HepG2 (cell line): ENCODE measurements at regions not wholly inside any gene's neighbourhood (a gene's known extent, or its start where the extent isn't known, plus 50 kb on each side); places are given as distances from the start of the nearest gene placed in this dataset.

Experiments
- ATAC-seq: fragments of 200-7000 bp; cut with Tn5 transposase; 3 replicates; pipeline ENCODE4 v1.9.1; 2020; ENCODE audit warnings: mild to moderate bottlenecking, moderate library complexity
- BruUV-seq: library from RNA; stranded (reverse); fragments of 400-500 nt; replicated peaks from 2 replicates; lab custom pipeline; 2021; lab: Mats Ljungman, UMichigan
- CTCF ChIA-PET: fragments of 300-600 bp; formaldehyde crosslinking; extraction: SDS; loops from one replicate; lab custom pipeline; 2021; ENCODE audit warnings: low total read pairs, inconsistent platforms, low intra/inter-chr PET ratio; lab: Yijun Ruan, JAX
- POLR2A ChIA-PET: fragments of 350-600 bp; sonication (Branson Sonifier 250); formaldehyde crosslinking; loops from one replicate; lab custom pipeline; 2020; ENCODE audit warnings: antibody characterized with exemption, inconsistent platforms; lab: Yijun Ruan, JAX
- DNase-seq: peaks from one replicate; pipeline ENCODE4 v3.0.0-alpha.2; 2015; ENCODE audit warnings: low spot score
- FAIRE-seq: peaks from 3 replicates; lab custom pipeline; 2011; peaks lifted over from hg19 to GRCh38; lab: Jason Lieb, UNC
- H2AFZ ChIP-seq: one replicate; pipeline ENCODE4 v1.6.1; 2011; ENCODE audit warnings: low read length, inconsistent platforms
- H3K27ac ChIP-seq: fragments of 300-600 bp; 3 replicates; pipeline ENCODE4 v1.8.0; 2011; ENCODE audit warnings: mixed run types, mild to moderate bottlenecking, mixed read lengths, low read length, inconsistent platforms; ENCODE audit not compliant: insufficient read depth; ENCODE audit errors: extremely low read length
- H3K27me3 ChIP-seq, 2 experiments: fragments of 200-600 bp in 1 of 2; 2 replicates in 1 of 2; 3 replicates in 1 of 2; pipeline versions ENCODE4 v1.6.0 to v1.8.0; 2011; ENCODE audit warnings: low read length in 2 of 2, mild to moderate bottlenecking in 2 of 2, moderate library complexity in 2 of 2, inconsistent platforms in 1 of 2; ENCODE audit not compliant: insufficient read depth in 2 of 2, control insufficient read depth in 1 of 2
- H3K36me3 ChIP-seq, 2 experiments: fragments of 200-600 bp in 1 of 2; replicated peaks in 1 of 2; 2 replicates in 1 of 2; 3 replicates in 1 of 2; pipeline versions ENCODE4 v1.5.1 to v1.8.0; 2011; ENCODE audit warnings: low read length in 2 of 2, inconsistent platforms in 1 of 2; ENCODE audit not compliant: insufficient read depth in 2 of 2, control insufficient read depth in 1 of 2
- H3K4me1 ChIP-seq: 2 replicates; pipeline ENCODE4 v1.5.1; 2012; ENCODE audit warnings: low read length, inconsistent platforms; ENCODE audit not compliant: insufficient read depth
- H3K4me2 ChIP-seq: 2 replicates; pipeline ENCODE4 v1.6.0; 2011; ENCODE audit warnings: low read depth, low read length, inconsistent platforms
- H3K4me3 ChIP-seq, 3 experiments: fragments of 200-600 bp in 1 of 3; sonication (generic), shearing (Covaris generic) in 1 of 3; replicated peaks in 1 of 3; 2 replicates each; pipeline ENCODE4 v1.5.1; 2011 to 2016; ENCODE audit warnings: low read length in 3 of 3, inconsistent platforms in 2 of 3, low read depth in 2 of 3, mild to moderate bottlenecking in 2 of 3, control low read depth in 1 of 3, mixed read lengths in 1 of 3; ENCODE audit not compliant: insufficient read depth in 1 of 3
- H3K79me2 ChIP-seq: one replicate; pipeline ENCODE4 v1.6.1; 2011; ENCODE audit warnings: low read length, inconsistent platforms; ENCODE audit not compliant: insufficient read depth
- H3K9ac ChIP-seq: 2 replicates; pipeline ENCODE4 v1.6.0; 2011; ENCODE audit warnings: mild to moderate bottlenecking, low read depth, low read length, inconsistent platforms; ENCODE audit not compliant: insufficient read depth
- H3K9me3 ChIP-seq: 2 replicates; pipeline ENCODE4 v1.5.1; 2012; ENCODE audit warnings: mild to moderate bottlenecking, low read length
- H4K20me1 ChIP-seq: 2 replicates; pipeline ENCODE4 v1.6.0; 2011; ENCODE audit warnings: inconsistent platforms, mild to moderate bottlenecking, low read length, moderate library complexity; ENCODE audit not compliant: insufficient read depth
- CHD2 ChIP-seq: IDR thresholded peaks from 2 replicates; pipeline ENCODE4 v1.6.1; 2011; ENCODE audit warnings: low read depth, low read length, improper control_type of control experiment
- FLYWCH1 ChIP-seq: sonication (generic); formaldehyde crosslinking; IDR thresholded peaks from 2 replicates; pipeline ENCODE4 v1.8.1; 2023; ENCODE audit warnings: mild to moderate bottlenecking, missing genetic modification reagents
- NONO ChIP-seq, 2 experiments: fragments of 450-650 bp in 1 of 2; sonication (generic) in 1 of 2; formaldehyde crosslinking in 1 of 2; IDR thresholded peaks in 1 of 2; conservative IDR thresholded peaks in 1 of 2; 2 replicates each; pipeline versions ENCODE4 v1.6.1 to v1.8.0; 2017 to 2022; ENCODE audit warnings: mild to moderate bottlenecking in 1 of 2, missing genetic modification reagents in 1 of 2, moderate library complexity in 1 of 2
- PHB2 ChIP-seq: fragments of 450-650 bp; IDR thresholded peaks from 2 replicates; pipeline ENCODE4 v1.6.1; 2018; ENCODE audit not compliant: partially characterized antibody
- RFXAP ChIP-seq: sonication (generic); formaldehyde crosslinking; IDR thresholded peaks from 2 replicates; pipeline ENCODE4 v1.4.0; 2020; ENCODE audit warnings: missing genetic modification reagents, borderline replicate concordance
- STAG1 ChIP-seq: sonication (generic); formaldehyde crosslinking; IDR thresholded peaks from 2 replicates; pipeline ENCODE4 v1.4.0; 2020; ENCODE audit warnings: missing genetic modification reagents
- TBX2 ChIP-seq: sonication (generic); formaldehyde crosslinking; IDR thresholded peaks from 2 replicates; pipeline ENCODE4 v1.5.0; 2020; ENCODE audit warnings: missing genetic modification reagents, mild to moderate bottlenecking, borderline replicate concordance
- U2AF2 ChIP-seq: fragments of 200-400 bp; formaldehyde crosslinking; IDR thresholded peaks from 2 replicates; pipeline ENCODE4 v1.6.1; 2017; ENCODE audit warnings: low read depth, mild to moderate bottlenecking, low read length
- ZFYVE20 ChIP-seq: sonication (generic); formaldehyde crosslinking; IDR thresholded peaks from 2 replicates; pipeline ENCODE4 v1.8.0; 2023; ENCODE audit warnings: low read depth, mild to moderate bottlenecking, moderate library complexity, missing genetic modification reagents, borderline replicate concordance
- ZMYM4 ChIP-seq: sonication (generic); formaldehyde crosslinking; IDR thresholded peaks from 2 replicates; pipeline ENCODE4 v1.8.1; 2023; ENCODE audit warnings: mild to moderate bottlenecking, missing genetic modification reagents
- ZNF235 ChIP-seq: sonication (generic); formaldehyde crosslinking; IDR thresholded peaks from 2 replicates; pipeline ENCODE4 v1.8.1; 2023; ENCODE audit warnings: mild to moderate bottlenecking, missing genetic modification reagents, borderline replicate concordance
- ZNF33A ChIP-seq: sonication (generic); formaldehyde crosslinking; IDR thresholded peaks from 2 replicates; pipeline ENCODE4 v1.5.1; 2020; ENCODE audit warnings: missing genetic modification reagents, mild to moderate bottlenecking, moderate library complexity, borderline replicate concordance
- ZNF460 ChIP-seq: sonication (generic); formaldehyde crosslinking; IDR thresholded peaks from 2 replicates; pipeline ENCODE4 v1.5.1; 2020; ENCODE audit warnings: missing genetic modification reagents, mild to moderate bottlenecking, borderline replicate concordance
- ZNF841 ChIP-seq: sonication (generic); formaldehyde crosslinking; IDR thresholded peaks from 2 replicates; pipeline ENCODE4 v1.8.1; 2023; ENCODE audit warnings: missing genetic modification reagents, borderline replicate concordance
- WGBS: methylation state at CpG from one replicate; pipeline ENCODE4 v1.1.6; 2017; ENCODE audit warnings: low lambda C conversion rate; 5-methylcytosine and 5-hydroxymethylcytosine counted together
- in situ Hi-C: cut with HindIII; loops from 2 replicates; pipeline ENCODE4 v1.10.0; 2017; ENCODE audit warnings: low pct_unique_long_range_greater_than_20kb; ENCODE audit not compliant: extremely low pct_ligation_motif_present
- intact Hi-C: fragments of 100-400 bp; cut with micrococcal nuclease; formaldehyde crosslinking; loops from one replicate; pipeline ENCODE4 v1.10.0; 2022; ENCODE audit not compliant: unreplicated experiment
- TF ChIP-seq, protein P1 (sequence below): sonication (generic); formaldehyde crosslinking; IDR thresholded peaks from 2 replicates; pipeline ENCODE4 v1.4.0; 2020; ENCODE audit warnings: missing genetic modification reagents, mild to moderate bottlenecking, borderline replicate concordance

DNA sequence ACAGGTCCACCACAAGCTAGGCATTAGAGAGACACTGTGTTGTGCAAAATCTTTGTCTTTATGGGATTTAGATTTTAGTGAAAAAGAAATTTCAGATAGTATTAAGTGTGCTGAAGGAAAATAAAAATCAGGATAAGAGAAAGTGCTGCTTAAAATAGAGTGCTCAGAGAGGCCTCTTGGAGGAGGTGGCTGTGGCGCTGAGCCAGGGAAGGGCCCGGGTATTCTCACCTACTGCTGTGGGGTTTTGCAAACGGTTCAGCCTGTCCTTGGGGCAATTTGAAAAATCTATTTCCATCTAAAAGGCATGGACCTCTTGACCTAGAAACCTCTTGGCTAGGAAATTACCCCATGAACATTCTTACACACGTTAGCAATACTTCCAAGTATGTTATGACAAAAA is 267.7 kb downstream of the TJP1 start:
- H3K36me3 ChIP-seq, result no peaks in the 10 kb centered on the region
- TF ChIP-seq ZNF33A (no peak), ZMYM4 (CRISPR knock-in tag) (no peak), ZNF841 (CRISPR knock-in tag) (no peak), ZNF460 (no peak), NONO (IDR thresholded peaks at IDR 0.05) (no peak), NONO (CRISPR knock-in tag; conservative IDR thresholded peaks at IDR 0.05) (no peak), STAG1 (no peak), U2AF2 (no peak), RFXAP (CRISPR knock-in tag) (no peak), PHB2 (no peak), ZFYVE20 (CRISPR knock-in tag) (no peak), TBX2 (CRISPR knock-in tag) (no peak), FLYWCH1 (CRISPR knock-in tag) (no peak), CHD2 (no peak), ZNF235 (CRISPR knock-in tag) (no peak)
- TF ChIP-seq, protein P1, sequence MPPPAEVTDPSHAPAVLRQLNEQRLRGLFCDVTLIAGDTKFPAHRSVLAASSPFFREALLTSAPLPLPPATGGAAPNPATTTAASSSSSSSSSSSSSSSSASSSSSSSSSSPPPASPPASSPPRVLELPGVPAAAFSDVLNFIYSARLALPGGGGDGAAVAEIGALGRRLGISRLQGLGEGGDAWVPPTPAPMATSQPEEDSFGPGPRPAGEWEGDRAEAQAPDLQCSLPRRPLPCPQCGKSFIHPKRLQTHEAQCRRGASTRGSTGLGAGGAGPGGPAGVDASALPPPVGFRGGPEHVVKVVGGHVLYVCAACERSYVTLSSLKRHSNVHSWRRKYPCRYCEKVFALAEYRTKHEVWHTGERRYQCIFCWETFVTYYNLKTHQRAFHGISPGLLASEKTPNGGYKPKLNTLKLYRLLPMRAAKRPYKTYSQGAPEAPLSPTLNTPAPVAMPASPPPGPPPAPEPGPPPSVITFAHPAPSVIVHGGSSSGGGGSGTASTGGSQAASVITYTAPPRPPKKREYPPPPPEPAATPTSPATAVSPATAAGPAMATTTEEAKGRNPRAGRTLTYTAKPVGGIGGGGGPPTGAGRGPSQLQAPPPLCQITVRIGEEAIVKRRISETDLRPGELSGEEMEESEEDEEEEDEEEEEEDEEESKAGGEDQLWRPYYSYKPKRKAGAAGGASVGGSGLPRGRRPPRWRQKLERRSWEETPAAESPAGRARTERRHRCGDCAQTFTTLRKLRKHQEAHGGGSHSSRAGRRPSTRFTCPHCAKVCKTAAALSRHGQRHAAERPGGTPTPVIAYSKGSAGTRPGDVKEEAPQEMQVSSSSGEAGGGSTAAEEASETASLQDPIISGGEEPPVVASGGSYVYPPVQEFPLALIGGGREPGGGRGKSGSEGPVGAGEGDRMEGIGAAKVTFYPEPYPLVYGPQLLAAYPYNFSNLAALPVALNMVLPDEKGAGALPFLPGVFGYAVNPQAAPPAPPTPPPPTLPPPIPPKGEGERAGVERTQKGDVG (CRISPR knock-in tag), result no peak
- TF ChIP-seq, all 625 proteins: peak for 0
- in situ Hi-C loops, result no loop called here
- ATAC-seq (no peak), FAIRE-seq (no peak), DNase-seq (no peak)
- Histone ChIP-seq H3K27ac (no peak overlapping the region), H3K4me1 (no peaks in the 10 kb centered on the region), H3K9ac (no peak overlapping the region), H3K9me3 (no peaks in the 10 kb centered on the region), H3K79me2 (no peaks in the 10 kb centered on the region), H4K20me1 (no peaks in the 10 kb centered on the region), H3K4me3 (no peak overlapping the region), H2AFZ (no peak overlapping the region), H3K27me3 (peaks cover 0 to 2% of the 10 kb centered on the region in 2 experiments; a peak in 2 of 5 replicates), H3K4me2 (no peak overlapping the region)
- CTCF ChIA-PET, result no interaction called here
- BruUV-seq, result no TSS peak
- intact Hi-C loops, result no loop called here
- POLR2A ChIA-PET, result no interaction called here
- WGBS, result 23% methylated on average over 3 of the region's 4 CpGs
